Amniotic epithelial cell (primary cell): ENCODE measurements at regions not wholly inside any gene's neighbourhood (a gene's known extent, or its start where the extent isn't known, plus 50 kb on each side); places are given as distances from the start of the nearest gene placed in this dataset.
"Not testable (repeated sequence)": the region's sequence is repeated elsewhere in the genome, so short reads cannot be mapped to it uniquely, and the experiment has no call there.

Experiments used
- DNase-seq: peaks from one replicate; pipeline ENCODE4 v3.0.0-alpha.2; 2010; ENCODE audit warnings: low read depth

DNA sequence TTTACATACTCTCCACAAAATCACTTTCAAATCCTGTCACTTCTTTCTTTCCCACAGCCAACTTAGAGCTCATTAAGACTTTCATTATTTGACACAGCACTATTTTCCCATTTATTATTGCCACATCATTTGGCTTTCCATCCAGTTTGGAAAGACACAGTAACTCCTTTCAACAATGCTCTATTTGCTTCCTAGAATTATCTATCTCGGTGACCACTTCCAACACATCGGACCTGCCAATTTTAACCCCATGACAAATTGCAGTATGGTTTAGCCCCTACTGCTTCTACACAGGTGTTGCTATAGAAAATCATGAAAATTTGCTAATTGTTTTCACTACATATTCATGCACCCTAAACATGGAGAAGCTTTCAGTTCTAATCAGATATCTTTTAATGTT, 190.6 kb upstream of the COX7C start:
- no peak for DNase-seq

DNA sequence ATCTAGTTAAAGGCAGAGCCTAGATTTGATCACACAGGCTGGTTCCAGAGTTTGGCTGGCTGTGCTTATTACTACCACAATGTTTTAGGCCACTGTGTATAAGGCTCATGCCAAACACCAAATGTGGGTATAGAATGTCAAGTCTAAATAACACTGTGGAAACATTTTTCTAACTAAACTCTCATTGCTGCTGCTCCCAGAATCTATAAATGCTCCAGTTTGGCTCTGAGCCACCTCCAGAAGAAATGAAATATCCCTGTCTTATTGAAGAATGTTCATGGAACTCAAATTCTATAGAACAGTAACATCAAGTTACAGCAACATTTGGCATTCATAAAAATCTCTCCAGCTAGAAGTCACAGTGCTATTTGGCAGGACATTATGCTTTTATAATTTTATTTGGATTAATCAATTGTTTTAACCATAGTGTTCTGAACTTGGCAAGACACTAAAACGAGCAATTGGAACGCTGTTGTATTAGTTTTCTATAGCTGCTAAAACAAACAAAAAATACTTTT, 178.1 kb upstream of the COX7C start:
- DNase-seq, result no peak

DNA sequence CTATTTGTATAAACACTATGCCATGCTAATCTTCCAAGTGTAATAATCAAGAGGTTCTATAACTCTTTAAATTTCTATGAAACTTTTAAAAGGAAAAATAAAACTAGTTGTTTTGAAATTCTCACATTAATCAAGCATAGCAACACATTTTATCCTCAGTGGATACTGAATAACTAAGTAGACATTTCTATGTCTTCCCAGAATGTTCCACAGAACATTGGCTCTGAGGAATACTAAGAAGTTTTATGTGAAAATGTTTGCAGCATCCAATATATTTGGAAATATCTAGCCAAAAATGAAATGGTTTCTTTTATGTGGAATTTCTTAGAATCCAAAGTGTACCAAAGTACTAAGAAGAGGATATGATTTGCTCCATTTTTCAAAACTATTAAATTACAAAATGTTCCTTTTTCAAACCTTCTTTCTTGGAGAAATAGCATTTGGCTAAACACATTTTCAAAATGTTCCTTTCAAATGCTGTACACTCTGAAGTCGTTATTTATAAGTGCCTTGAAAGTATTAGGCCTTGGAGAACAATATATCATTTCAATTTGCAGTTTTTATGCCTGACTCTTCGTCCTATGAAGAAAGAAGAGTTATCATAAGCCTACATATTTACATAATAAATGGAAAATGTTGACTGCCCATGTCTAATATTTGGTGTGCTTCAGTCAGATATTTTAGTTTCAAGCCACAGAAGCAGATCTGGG, 175.6 kb upstream of the COX7C start:
- no peak for DNase-seq

DNA sequence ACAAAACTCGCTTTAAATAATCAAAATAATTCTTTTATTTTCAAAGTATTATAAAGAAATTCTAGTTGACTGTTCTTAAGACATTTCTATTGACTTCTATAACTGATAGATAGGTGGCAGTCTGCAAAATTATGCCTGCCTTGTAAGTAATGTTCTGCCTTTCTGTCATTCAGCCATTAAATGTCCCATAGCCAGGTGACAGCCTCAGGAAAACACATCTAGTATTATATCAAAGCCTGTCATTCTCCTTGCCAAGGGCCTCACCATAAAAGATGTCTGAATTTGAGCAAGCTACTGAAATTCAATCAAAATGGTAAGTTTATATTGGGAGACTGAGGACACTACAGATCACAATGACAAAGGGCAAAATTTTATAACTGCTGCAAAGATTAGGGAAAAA, 170.4 kb upstream of the COX7C start:
- no peak for DNase-seq

DNA sequence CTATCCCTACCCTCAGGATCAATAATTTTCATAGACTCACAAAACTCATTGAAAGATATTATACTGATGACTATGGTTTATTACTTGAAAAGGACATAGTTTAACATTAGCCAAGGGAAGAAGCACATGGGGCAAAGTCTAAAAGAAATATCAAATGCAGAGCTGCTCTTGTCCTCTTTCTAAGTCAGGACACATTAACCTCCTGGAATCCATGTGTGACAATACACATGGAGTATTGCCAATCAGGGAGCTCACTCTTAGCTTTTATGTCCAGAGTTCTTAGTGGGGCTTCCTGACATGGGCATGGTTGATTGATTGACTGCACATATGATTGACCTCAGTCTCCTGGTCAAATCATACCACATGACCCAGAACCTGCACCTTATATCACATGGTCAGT, 165.5 kb upstream of the COX7C start:
- DNase-seq, result no peak

DNA sequence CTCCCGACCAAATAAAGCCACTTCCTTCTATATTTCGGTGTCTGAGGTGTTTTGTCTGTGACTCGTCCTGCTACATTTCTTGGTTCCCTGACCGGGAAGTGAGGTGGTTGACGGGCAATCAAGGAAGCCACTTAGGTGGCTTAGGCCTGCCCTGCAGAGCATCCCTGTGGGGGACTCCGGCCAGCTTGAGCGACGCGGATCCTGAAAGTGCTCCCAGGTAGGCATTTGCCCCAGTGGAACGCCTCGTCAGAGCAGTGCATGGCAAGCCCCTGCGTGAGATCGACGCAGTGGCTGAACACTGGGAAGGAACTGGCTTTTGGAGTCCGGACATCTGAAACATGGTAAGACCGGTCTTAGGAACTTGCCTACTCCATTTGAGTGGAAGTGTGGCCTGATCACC, 157.2 kb upstream of the COX7C start:
- DNase-seq, result no peak

DNA sequence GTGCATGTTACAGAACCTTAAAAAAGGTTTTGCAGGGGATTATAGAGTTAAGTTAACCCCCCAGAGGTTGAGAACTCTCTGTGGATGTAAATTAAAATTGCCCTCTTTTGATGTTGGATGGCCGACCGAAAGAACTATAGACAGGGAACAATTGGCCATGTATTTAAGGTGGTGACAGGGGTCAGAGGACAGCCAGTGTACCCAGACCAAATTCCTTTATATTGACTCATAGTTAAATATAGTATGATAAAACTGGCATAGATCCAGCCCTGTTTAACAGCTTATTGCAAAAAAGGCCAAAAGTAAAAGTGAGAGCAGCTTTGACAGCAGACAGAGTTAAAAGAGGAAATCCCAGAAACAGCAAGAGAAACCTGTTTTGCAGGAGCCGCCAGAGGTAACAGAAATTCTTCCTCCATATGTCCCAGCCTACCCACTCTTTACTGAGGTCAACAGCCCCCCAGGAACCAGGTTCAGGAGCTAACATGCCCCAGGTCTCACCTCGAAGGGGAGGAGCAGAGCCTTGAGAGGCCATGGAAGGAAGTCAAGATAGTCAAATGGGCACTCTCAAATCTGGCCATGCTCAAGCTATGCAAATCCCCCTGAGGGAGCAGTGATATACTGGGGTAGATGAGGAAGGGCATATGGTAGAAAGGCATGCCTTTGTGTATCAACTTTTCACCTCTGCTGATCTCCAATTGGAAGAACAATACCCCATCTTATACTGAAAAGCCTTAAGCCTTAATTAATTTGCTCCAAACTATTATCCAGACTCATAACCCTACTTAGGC, 156.4 kb upstream of the COX7C start:
- no peak for DNase-seq

DNA sequence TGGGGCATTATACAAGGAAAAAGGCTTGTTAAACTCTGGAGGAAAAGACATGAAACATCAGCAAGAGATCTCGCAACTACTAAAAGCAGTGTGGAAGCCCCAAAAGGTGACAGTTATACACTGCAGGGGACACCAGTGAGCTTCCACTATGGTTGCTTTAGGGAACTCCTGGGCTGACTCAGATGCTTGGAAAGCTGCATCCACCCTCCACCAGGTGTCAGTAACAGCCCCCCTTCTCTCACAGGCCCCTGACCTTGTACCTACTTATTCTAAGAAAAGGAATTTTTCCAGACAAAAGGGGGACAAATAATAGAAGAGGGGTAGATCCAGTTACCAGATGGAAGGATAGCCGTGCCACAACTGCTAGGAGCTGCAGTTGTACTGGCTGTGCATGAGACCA, 154.4 kb upstream of the COX7C start:
- DNase-seq, result no peak

DNA sequence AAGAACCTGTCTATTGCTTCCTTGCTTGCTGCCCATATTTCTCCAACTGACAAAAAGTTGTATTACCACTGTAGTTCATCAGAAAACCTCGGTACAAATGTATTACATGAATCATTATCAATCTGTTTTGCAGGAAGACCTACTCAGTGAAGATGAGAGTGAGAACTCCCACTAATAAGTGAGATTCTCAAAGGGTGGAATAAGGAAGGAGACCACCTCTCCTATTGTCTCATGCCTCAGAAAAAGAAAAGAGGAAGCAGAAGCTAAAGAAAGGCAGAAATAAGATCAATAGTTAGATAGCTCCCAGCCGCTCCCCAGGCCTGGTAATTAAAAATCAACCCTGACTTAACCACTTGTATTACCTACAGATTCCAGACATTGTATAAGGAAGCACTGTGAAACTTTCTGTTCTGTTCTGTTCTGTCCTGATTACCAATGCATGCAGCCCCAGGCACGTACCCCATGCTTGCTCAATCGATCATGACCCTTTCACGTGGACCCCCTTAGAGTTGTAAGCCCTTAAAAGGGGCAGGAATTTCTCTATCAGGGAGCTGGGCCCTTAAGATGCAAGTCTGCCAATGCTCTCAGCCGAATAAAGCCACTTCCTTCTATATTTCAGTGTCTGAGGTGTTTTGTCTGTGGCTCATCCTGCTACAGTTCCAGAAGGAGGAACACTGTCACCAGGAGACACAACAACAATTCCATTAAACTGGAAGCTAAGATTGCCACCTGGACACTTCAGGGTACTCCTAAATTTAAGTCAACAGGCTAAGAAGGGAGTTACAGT, 152.5 kb upstream of the COX7C start:
- DNase-seq, result no peak

DNA sequence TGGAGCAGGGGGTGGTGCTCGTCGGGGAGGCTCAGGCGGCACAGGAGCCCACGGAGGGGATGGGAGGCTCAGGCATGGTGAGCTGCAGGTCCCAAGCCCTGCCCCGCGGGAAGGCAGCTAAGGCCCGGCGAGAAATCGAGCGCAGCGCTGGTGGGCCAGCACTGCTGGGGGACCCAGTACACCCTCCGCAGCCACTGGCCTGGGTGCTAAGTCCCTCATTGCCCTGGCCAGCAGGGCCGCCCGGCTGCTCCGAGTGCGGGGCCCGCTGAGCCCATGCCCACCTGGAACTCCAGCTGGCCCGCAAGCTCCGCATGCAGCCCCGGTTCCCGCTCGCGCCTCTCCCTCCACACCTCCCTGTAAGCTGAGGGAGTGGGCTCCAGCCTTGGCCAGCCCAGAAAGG, 151.0 kb upstream of the COX7C start:
- not testable (repeated sequence) for DNase-seq

DNA sequence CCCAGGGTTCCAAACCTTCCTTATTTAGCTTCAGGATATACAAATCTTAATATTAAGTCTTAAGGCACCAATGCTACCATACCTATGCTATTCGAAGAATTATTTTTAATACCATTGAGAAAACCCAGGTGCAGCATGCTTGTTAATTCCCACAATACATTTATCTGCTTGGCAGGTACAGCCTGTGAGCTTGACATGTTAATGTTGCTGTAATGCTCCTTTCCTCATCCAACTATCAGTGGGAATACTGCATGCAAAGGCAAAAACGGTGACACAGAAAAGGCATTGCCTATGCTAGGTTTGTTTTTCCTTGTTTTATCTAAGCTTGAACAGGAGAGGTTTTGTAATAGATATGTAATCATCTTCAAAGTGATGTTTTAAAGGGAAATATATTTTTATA, 135.7 kb upstream of the COX7C start:
- DNase-seq, result no peak

DNA sequence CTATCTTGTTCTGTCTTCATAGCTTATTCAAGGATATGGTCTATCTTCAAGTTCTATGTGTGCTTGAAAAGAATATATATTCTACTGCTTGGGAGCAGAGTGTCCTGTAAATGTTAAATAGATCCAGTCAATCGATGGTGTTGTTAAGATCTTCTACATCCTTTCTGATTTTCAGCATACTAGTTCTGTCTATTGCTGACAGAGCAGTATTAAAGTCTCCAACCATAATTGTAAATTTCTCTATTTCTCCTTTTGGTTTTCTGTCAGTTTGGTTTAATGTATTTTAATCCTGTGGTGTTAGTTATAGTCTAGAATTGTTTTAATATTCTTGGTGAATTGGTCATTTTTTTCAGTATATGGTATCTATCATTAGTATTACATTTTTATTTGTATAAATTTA, 124.0 kb upstream of the COX7C start:
- no peak for DNase-seq

DNA sequence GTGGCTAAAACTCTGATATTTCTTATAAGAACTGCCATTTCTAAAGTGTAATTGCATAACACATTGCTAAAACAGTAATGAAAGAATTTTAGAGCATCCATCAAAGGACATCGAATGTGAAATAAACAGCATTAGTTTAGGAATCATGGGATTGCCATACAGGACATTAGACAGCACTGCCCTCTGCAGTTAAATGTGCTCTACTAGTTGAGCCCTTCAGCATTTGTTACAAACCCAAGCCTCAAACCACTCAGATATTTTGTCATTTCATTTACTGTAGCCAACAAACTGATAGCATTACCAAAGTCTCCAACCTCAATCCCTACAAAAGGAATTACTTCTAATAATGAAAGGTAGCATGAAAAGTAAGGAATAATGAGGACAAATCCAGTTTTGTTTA, 116.8 kb upstream of the COX7C start:
- DNase-seq, result no peak

DNA sequence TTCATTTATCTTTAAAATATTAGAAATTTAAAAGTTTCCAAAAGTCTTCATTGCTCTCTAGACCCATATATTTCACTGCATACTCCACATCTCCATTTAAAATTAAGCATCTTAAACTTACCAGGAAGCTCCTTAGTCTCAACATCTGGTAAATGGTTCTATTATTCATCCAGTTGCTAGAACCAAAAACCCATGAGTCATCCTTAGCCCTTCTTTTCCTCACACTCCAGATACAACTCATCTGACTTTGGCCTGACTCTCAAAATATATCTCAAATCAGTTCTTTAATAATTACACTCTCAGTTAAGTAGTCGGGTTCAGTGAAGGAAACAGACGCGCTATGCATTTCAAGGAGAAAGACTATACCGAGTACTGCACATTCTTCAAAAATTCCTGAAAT, 110.2 kb upstream of the COX7C start:
- no peak for DNase-seq

DNA sequence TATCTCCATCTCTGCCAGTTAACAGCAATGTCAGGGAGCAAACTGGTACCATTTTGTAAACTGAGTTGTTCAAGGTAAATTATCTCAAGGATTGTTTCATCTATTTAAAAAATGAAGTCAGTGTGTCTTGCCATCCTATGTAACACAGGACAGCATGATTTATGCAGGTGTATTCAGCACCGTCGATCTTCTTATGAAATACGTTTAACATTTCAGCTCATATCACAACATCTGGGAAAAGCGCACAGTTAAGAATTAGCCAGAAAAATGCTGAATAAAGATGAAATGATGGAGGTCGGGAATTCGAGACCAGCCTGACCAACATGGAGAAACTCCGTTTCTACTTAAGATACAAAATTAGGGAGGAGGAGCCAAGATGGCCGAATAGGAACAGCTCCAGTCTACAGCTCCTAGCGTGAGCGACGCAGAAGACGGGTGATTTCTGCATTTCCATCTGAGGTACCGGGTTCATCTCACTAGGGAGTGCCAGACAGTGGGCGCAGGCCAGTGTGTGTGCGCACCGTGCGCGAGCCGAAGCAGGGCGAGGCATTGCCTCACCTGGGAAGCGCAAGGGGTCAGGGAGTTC, 107.3 kb upstream of the COX7C start:
- not testable (repeated sequence) for DNase-seq

DNA sequence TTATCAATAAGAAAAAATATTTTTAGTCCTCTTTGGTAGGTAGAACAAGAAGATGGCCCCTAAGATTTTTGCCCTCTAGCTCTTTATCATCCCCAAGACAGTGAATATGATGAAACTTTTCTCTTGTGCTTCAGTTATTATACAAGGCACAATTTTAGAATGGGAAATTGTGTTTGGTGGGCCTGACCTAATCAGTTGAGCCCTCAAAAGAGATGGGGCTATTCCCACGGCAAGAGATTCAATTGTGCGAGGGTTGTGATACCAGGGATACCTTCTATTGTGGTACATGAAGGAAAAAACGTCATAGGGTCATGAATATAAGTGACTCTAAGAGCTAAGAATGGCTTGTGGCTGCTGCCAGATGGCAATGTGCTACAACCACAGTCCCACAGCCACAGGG, 94.0 kb upstream of the COX7C start:
- no peak for DNase-seq

DNA sequence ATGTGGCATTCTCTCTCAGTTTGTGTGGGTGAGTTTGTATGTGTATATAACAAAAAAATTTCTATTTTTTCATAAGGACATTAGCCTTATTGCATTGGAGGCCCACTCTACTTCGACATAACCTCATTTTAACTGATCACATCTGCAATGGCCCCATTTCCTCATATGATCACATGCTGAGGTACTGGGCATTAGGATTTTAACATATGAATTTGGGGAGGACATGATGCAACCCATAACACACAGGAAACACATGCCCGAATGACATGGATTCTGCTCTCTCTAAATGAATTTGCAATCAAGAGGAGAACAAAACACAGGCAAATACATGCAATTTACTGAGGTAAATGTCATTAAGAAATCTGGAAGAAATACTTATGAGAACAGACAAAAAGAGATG, 92.1 kb upstream of the COX7C start:
- no peak for DNase-seq

DNA sequence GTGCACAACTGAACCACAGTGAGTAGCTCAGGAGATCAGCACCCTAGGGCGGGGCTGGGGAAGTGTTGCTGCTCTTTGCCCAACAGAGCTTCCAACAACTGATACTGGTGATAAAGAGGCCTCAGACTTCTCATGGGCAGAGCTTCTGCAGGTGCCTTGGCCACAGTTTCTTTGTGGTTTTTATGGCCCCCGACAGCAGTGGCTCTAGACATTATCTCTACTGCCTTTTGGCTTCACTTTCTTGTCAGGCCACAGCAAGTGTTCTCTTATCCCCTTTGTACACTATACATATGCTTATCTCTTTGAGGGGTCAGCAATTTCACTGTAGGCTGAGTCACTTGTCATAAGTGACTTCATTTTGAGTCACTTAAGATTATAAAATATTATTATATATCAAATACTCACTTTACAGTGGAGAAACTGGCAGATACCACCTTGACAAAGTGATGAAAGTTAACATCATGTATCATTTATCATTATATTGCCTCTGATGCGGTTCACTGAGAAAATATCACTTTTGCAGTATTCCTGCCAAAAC, 90.9 kb upstream of the COX7C start:
- no peak for DNase-seq

DNA sequence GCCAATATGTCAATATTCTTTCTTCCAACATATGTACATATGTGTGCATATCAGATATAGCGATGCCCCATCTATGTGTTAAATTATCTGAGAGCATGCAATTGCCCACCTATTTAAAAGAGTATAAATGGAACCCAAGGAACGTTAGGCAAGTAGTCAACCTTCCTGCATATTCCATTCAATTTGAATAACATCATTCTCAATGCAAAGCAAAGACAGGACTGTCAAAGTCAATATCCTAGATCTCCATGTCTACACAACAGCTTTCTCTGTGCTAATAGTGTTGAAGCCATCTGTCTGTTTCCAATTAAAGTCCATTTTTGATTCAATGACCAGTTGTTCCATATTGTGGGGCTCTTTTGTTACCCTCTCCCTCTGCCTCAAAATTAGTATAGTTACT, 85.3 kb upstream of the COX7C start:
- no peak for DNase-seq

DNA sequence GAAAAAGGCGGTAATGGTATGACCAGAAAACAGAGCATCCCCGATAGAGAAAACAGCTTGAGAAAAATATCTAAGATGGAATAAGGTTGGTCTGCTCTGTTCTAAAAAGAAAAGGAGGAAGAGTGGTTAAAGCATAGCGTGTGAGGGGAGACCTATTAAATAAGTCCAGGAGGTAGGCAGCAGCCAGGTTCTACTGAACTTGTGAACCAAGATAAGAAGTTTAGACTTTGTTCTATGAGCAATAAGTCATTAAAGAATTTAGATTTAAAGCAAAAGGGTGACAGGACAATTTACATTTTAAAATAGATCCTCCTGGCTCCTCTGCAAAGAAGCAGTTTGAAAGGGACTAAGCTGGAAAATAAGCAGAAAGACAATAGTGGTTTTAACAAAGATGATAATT, 81.3 kb upstream of the COX7C start:
- no peak for DNase-seq

DNA sequence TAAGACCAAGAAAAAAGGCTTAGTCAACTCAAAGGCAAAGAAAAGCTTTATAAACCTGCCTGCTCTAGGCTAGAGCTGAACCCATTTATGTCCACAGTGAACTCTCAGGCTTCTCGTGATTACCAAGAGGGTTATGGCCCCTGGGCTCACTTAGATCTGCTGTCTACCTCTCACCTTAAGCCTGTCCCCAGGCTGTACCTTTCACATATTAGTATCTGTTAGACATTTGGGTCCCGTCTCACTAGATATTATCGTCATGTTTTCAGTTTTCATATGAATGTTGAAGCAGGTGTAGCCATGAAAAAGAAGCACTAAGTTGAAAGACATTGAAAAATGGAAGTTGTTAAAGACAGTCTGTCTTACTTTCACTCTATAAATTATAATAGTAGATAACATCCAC, 75.2 kb upstream of the COX7C start:
- DNase-seq, result no peak

DNA sequence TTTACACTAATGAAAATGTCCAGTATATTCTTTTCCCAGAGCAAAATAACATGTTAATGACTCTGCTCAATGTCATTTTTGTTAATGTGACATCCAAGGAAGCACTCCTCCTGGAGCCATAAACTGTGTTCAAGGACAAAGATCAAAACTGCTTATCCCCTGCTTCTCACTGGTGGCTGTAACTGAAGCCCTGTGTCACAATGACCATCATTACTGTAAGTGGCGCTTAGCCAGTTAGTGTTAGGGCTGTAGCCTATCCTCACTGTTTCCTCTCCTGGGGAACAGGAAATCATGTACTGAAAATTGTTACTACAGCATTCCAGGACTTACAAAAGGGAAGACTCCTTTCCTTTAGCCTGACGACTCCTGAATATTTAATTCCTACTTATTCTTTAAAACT, 71.7 kb upstream of the COX7C start:
- DNase-seq, result no peak
